Gastroesophageal sphincter (tissue), 4 donors: ENCODE measurements at regions not wholly inside any gene's neighbourhood (a gene's known extent, or its start where the extent isn't known, plus 50 kb on each side); places are given as distances from the start of the nearest gene placed in this dataset.

Experiments used
- ATAC-seq: fragments of 150-250 bp; one replicate; pipeline ENCODE4 v1.9.1; 2016; ENCODE audit warnings: mild to moderate bottlenecking, moderate library complexity
- H3K27ac ChIP-seq, 4 donors: fragments of 200-600 bp; sonication (generic) in 3 of 4; 1 replicate in 3 of 4; 2 replicates in 1 of 4; pipeline ENCODE4 v1.5.1; 2016 to 2019
- H3K27me3 ChIP-seq: fragments of 200-600 bp; sonication (generic); one replicate; pipeline ENCODE4 v1.5.1; 2019
- H3K36me3 ChIP-seq, 2 donors: fragments of 200-600 bp; sonication (generic); one replicate each; pipeline ENCODE4 v1.5.1; 2019; ENCODE audit warnings: control low read depth in 1 of 2
- H3K4me1 ChIP-seq, 3 donors: fragments of 200-600 bp; sonication (generic); 1 replicate in 2 of 3; 2 replicates in 1 of 3; pipeline ENCODE4 v1.5.1; 2016 to 2019; ENCODE audit warnings: control low read depth in 2 of 3
- H3K4me3 ChIP-seq, 2 donors: fragments of 200-600 bp; sonication (generic); one replicate each; pipeline ENCODE4 v1.5.1; 2019; ENCODE audit warnings: mild to moderate bottlenecking in 1 of 2, moderate library complexity in 1 of 2
- H3K9me3 ChIP-seq, 3 donors: fragments of 200-600 bp; sonication (generic); one replicate each; pipeline ENCODE4 v1.5.1; 2017 to 2019; ENCODE audit warnings: control low read depth in 2 of 3
- EP300 ChIP-seq: sonication (generic); formaldehyde crosslinking; IDR thresholded peaks from one replicate; pipeline ENCODE4 v1.6.1; 2017; ENCODE audit warnings: antibody characterized with exemption, mild to moderate bottlenecking
- POLR2A ChIP-seq, 2 donors: fragments of 450-650 bp; IDR thresholded peaks; one replicate each; pipeline ENCODE4 v1.6.1; 2017; ENCODE audit warnings: antibody characterized with exemption in 2 of 2, mild to moderate bottlenecking in 2 of 2, moderate library complexity in 1 of 2
- POLR2AphosphoS5 ChIP-seq: sonication (generic); formaldehyde crosslinking; IDR thresholded peaks from one replicate; pipeline ENCODE4 v1.6.1; 2017; ENCODE audit warnings: antibody characterized with exemption
- WGBS, 2 donors: methylation state at CpG; one replicate each; pipeline ENCODE4 v1.1.5; 2018; ENCODE audit warnings: low coverage in 1 of 2; 5-methylcytosine and 5-hydroxymethylcytosine counted together
- TF ChIP-seq, protein P1 (sequence below), 4 experiments: fragments of 200-600 bp in 2 of 4; fragments of 450-650 bp in 2 of 4; sonication (generic) in 1 of 4; IDR thresholded peaks; one replicate each; pipeline ENCODE4 v1.5.1; 2017 to 2019; ENCODE audit warnings: antibody characterized with exemption in 4 of 4, mild to moderate bottlenecking in 2 of 4, moderate library complexity in 2 of 4

- TF ChIP-seq POLR2AphosphoS5 (no peak), EP300 (no peak), POLR2A (IDR thresholded peaks at IDR 0.05) (no peak)
- TF ChIP-seq, protein P1, sequence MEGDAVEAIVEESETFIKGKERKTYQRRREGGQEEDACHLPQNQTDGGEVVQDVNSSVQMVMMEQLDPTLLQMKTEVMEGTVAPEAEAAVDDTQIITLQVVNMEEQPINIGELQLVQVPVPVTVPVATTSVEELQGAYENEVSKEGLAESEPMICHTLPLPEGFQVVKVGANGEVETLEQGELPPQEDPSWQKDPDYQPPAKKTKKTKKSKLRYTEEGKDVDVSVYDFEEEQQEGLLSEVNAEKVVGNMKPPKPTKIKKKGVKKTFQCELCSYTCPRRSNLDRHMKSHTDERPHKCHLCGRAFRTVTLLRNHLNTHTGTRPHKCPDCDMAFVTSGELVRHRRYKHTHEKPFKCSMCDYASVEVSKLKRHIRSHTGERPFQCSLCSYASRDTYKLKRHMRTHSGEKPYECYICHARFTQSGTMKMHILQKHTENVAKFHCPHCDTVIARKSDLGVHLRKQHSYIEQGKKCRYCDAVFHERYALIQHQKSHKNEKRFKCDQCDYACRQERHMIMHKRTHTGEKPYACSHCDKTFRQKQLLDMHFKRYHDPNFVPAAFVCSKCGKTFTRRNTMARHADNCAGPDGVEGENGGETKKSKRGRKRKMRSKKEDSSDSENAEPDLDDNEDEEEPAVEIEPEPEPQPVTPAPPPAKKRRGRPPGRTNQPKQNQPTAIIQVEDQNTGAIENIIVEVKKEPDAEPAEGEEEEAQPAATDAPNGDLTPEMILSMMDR (IDR thresholded peaks at IDR 0.05): no peak
- Histone ChIP-seq H3K27me3 (no peaks in the 10 kb centered on the region), H3K4me3 (no peak overlapping the region), H3K4me1 (no peaks in the 10 kb centered on the region), H3K27ac (no peak overlapping the region), H3K36me3 (no peaks in the 10 kb centered on the region), H3K9me3 (peaks cover 0 to 4% (median 0%) of the 10 kb centered on the region in 3 donors)
- no peak for ATAC-seq
Observed at GRCh38 chr1:55609630-55610029, 394.5 kb upstream of the USP24 start.

DNA sequence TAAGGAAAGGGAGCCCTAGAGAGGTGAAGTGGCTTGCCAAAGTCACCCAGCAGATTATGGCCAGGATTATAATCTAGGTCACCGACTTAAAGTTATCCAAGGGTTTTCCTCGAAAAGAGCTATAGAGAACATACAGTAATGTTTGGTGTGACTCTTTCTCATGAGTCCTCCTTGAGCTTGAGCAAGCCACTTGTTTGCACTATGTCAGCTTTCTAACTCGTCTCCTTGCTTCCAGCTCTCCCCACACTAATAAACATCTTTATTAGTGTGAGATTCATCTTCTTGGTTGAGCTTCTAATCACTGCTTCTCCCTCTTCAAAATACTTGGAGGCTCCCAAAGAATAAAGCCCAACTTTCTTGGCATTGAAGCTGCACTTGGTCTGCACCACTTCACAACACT is 390.0 kb upstream of the USP24 start:
- Histone ChIP-seq H3K27me3 (no peaks in the 10 kb centered on the region), H3K27ac (peak overlapping the region in 1 of 4 donors; percentile 51), H3K4me1 (peaks cover 0 to 6% (median 0%) of the 10 kb centered on the region in 3 donors), H3K4me3 (no peak overlapping the region), H3K36me3 (no peaks in the 10 kb centered on the region), H3K9me3 (peaks cover 0 to 4% (median 0%) of the 10 kb centered on the region in 3 donors)
- WGBS, 2 donors: 40 to 69% methylated on average over 3 of the region's 3 CpGs
- TF ChIP-seq EP300: no peak
- TF ChIP-seq, protein P1 (IDR thresholded peaks at IDR 0.05): no peak
- TF ChIP-seq POLR2AphosphoS5: no peak
- no peak for TF ChIP-seq POLR2A (IDR thresholded peaks at IDR 0.05)
- no peak for ATAC-seq

- H3K4me3 ChIP-seq: no peak overlapping the region
- no peaks in the 10 kb centered on the region for H3K27me3 ChIP-seq
- TF ChIP-seq POLR2AphosphoS5: peak; percentile 26
- TF ChIP-seq, protein P1 (IDR thresholded peaks at IDR 0.05): no peak
- peak; percentile 62 for ATAC-seq
- peak overlapping the region in 1 of 4 donors; percentile 51 for H3K27ac ChIP-seq
- H3K36me3 ChIP-seq: no peaks in the 10 kb centered on the region
- 38 to 85% methylated on average over 3 of the region's 3 CpGs for WGBS, 2 donors
- peaks cover 0 to 6% (median 0%) of the 10 kb centered on the region in 3 donors for H3K4me1 ChIP-seq
- peaks cover 0 to 4% (median 0%) of the 10 kb centered on the region in 3 donors for H3K9me3 ChIP-seq
Observed at GRCh38 chr1:55604749-55605148, 389.6 kb upstream of the USP24 start.

- Histone ChIP-seq H3K36me3 (no peaks in the 10 kb centered on the region), H3K27me3 (no peaks in the 10 kb centered on the region), H3K4me1 (peaks cover 0 to 6% (median 0%) of the 10 kb centered on the region in 3 donors), H3K4me3 (no peak overlapping the region), H3K27ac (peak overlapping the region in 1 of 4 donors; percentile 18), H3K9me3 (peaks cover 0 to 4% (median 0%) of the 10 kb centered on the region in 3 donors)
- no peak for ATAC-seq
- TF ChIP-seq, protein P1 (IDR thresholded peaks at IDR 0.05): no peak
- TF ChIP-seq EP300: no peak
- TF ChIP-seq POLR2A (IDR thresholded peaks at IDR 0.05): no peak
- no peak for TF ChIP-seq POLR2AphosphoS5
Observed at GRCh38 chr1:55604179-55604578, 389.0 kb upstream of the USP24 start.

DNA sequence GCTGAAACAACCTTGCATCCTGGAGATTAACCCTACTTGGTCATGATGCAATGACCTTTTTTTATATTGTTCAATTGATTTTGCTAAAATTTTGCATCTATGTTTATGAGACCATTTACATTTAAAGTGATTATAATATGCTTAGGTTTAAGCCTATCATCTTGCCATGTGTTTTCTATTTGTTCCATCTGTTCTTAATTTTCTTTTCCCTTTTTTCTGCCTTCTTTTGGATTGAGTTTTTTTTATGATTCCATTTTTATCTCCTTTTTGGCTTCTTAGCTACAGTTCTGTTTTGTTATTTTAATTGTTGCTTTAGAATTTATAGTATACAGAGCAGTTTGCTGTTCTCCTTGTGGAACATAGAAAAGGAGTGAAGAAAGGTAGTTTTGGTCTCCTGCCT is 385.1 kb upstream of the USP24 start:
- no peak for ATAC-seq
- TF ChIP-seq EP300 (no peak), POLR2AphosphoS5 (no peak), POLR2A (IDR thresholded peaks at IDR 0.05) (no peak)
- TF ChIP-seq, protein P1 (IDR thresholded peaks at IDR 0.05): no peak

More for the DNA sequence above, 385.1 kb upstream of the USP24 start:
- Histone ChIP-seq H3K27me3 (no peaks in the 10 kb centered on the region), H3K9me3 (peaks cover 0 to 8% (median 0%) of the 10 kb centered on the region in 3 donors), H3K27ac (no peak overlapping the region), H3K36me3 (no peaks in the 10 kb centered on the region), H3K4me1 (peaks cover 0 to 6% (median 0%) of the 10 kb centered on the region in 3 donors), H3K4me3 (no peak overlapping the region)
